HG03159 (cell line): ENCODE measurements at regions not wholly inside any gene's neighbourhood (a gene's known extent, or its start where the extent isn't known, plus 50 kb on each side); places are given as distances from the start of the nearest gene placed in this dataset.
"Not testable (repeated sequence)": the region's sequence is repeated elsewhere in the genome, so short reads cannot be mapped to it uniquely, and the experiment has no call there.

Experiments
- ATAC-seq: cut with Tn5 transposase; IDR thresholded peaks from one replicate; pipeline ENCODE4 v1.9.1; 2021; ENCODE audit warnings: mild to moderate bottlenecking, moderate library complexity; ENCODE audit not compliant: unreplicated experiment

DNA sequence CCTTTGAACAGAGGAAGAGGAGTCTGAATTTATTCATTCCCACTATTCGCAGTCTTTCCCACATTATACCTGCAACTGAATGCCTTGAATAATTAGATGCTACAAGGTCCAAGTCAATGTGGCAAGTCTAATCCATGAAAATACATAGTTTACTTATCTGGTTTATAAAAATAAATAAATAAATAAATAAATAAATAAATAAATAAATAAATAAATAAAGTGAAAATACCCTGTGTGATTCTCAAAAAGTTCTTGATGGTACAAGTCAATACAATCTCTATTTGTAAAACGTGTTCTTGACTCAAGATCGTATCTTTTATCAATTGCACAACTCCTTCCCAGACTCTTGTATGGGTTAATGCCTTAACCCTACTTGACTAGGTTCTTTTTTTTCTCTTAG is 417.7 kb downstream of the ZWINT start:
- ATAC-seq, result no peak

DNA sequence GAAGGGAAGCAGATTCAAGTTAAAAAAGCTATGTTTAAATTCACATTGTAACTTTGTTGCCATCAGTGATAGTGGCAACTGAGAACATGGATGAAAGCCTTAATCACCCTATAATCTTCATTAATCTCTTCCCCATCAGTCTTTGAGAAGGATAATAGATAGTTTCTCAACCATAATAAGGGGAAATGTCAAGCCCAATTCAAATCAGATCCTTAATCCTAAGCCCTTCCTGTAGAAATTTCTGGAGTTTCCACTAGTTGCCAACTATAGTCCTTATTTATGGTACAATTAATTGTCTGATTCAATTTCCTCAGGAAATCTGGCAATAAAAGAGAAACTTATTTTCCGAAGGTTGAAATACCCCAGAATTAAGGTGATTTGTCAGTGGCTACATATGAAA is 431.8 kb downstream of the ZWINT start:
- ATAC-seq, result no peak

DNA sequence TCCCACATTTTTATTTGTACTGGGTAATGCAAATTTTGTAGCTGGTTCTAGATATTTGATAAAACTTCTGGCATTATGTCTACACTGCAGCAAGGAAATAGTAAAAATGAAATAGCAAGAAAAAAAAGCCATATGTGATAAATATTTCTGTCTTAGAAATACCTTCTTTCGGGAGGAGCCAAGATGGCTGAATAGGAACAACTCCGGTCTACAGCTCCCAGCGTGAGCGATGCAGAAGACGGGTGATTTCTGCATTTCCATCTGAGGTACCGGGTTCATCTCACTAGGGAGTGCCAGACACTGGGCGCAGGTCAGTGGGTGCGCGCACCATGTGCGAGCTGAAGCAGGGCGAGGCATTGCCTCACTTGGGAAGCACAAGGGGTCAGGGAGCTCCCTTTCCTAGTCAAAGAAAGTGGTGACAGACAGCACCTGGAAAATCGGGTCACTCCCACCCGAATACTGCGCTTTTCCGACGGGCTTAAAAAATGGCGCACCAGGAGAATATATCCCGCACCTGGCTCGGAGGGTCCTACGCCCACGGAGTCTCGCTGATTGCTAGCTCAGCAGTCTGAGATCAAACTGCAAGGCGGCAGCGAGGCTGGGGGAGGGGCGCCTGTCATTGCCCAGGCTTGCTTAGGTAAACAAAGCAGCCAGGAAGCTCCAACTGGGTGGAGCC is 461.4 kb downstream of the ZWINT start:
- not testable (repeated sequence) for ATAC-seq

DNA sequence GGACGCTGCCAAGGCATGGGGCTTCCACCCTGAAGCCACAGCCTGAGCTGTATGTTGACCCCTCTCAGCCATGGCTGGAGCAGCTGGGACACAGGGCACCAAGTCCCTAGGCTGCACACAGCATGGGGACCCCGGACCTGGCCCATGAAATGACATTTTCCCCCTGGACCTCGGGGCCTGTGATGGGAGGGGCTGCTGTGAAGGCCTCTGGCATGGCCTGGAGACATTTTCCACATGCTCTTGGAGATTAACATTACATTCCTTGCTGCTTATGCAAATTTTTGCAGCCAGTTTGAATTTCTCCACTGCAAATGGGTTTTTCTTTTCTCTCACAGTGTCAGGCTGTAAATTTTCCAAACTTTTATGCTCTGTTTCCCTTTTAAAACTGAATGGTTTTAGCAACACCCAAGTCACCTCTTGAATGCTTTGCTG is 463.6 kb downstream of the ZWINT start:
- no peak for ATAC-seq

DNA sequence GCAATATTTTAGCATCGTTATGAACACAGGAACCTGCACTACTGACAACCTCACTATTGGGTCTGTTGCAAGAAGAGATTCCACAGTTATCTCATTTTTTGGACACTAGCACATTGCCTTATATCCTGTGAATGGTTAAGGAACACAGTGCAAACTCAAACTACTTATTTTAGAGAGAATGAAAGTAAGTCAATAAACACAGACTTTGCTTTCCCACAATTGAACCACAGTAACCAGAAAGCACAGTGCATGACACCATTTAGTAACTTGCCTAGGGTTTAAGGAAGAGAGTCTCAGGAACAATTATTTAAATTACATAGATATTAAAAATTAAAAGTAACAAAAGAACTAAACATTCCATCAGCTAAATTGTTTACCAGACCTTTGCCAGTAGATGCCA is 468.8 kb downstream of the ZWINT start:
- no peak for ATAC-seq

DNA sequence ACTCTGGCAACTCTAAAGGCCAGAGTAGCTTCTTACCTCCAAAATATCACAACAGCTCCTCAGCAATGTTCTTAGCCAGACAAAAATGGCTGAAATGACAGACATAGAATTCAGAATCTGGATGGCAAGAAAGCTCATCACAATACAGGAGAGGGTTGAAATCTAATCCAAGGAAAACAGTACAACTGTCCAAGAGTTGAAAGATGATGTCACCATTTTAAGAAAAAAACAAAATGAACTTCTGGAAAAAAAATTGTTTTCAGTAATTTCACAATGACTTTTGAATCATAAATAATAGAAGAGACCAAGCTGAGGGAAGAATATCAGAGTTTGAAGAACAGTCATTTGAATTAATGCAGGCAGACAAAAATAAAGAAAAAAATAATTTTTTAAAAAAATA is 479.5 kb downstream of the ZWINT start:
- ATAC-seq, result no peak

DNA sequence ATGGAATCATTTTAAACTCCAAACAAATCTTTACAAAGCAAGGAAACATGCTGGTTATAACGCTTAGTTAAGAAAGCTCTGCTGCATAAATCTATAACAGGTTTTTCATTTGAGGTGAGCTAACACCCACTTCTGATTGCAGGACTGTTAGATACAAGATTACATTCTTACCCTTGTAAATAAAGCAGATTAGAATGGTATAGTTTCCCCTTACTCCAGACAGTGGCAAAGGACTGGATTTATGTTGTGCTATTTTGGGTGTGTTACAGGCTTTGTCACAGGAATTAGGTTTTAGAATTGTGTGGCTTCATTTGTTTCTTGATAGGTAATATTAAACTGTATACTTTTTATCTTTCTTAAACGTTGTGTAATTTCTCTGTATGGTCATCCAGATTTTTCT is 487.6 kb downstream of the ZWINT start:
- ATAC-seq, result no peak

DNA sequence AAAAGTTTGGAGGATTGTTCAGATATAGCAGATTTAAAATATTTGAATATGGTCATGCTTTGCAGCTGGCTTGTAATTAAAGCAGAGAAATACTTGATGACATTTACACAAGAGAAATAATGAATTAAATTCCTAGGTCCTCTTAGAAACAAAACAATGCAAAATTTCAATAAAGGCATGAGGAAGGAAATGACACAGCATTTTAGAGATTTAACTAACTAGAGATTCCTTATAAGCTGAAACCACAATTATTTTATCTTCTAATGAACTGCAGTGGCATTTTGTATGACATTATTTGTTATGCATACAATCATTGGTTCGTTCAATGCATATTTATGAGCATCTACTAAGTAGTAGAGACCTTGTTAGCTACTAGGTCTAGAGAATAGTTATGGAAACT is 490.9 kb downstream of the ZWINT start:
- no peak for ATAC-seq

DNA sequence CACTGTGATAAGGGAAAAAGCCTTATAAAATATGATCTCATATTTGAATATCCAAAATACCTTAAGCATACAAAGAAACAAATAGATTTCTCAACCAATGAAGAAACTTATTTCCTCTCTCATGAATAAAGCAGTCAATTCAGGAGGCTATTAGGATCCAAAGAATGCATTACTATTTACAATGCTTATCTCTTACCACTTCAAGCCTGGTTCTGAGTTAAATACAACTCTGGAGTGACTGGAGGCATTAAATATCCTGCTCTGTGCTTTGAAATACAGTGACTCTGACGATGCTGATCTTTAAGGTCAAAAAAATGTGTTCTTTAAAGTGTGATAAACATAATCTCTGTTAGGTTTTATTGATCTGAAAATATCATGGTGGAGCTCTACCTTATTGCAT is 493.2 kb downstream of the ZWINT start:
- no peak for ATAC-seq

DNA sequence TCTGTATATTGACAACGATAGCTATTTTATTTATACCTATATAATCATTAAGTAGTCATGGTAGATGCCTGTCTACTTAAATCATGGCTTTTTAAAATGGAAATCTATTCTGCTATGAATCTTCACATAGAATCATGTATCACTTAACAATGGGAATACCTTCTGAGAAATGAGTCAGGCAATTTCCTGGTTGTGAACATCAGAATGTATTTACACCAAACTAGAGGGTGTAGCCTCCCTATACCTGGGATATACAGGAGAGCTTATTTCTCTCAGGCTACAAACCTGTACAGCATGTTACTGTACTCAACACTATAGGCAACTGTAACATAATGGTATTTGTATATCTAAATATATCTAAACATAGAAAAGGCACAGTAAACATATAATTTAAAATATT is 502.3 kb downstream of the ZWINT start:
- no peak for ATAC-seq

DNA sequence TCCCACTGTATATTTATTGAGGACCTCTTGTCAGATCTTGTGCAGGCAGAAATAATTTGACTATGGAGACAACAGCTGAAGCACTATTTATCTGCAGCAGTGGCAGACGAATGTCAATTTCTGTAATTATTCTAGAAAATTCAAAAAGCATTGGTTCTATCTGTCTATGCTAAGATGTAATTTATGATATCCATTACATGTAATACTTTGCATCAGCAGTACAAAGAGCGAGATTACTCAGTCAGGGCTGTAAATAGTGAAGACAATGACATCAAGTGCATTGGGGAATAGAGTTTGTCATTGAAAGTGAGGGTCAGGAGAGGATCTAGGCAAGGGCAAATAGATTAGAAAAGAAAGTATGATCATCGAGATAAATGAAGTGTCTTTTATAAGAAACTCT is 508.2 kb downstream of the ZWINT start:
- no peak for ATAC-seq

DNA sequence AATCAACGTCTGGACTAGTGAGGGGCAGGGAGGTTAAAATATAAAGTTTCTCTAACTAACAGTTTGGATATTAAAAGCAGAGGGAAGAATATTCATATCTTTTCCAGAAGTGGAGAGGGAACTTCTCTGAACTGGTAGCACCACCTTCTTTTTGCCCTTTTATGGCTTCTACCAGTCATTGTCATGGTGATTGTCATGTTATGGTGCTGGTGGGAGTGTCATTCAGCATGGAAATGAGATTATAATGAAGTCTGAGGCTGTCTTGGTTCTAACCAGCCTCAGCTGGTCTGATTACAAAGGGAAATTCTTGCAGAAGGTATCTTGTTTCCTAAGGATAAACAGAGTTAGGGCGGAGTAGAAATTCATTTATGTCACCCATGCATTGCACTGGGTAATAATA is 523.8 kb downstream of the ZWINT start:
- ATAC-seq, result no peak

DNA sequence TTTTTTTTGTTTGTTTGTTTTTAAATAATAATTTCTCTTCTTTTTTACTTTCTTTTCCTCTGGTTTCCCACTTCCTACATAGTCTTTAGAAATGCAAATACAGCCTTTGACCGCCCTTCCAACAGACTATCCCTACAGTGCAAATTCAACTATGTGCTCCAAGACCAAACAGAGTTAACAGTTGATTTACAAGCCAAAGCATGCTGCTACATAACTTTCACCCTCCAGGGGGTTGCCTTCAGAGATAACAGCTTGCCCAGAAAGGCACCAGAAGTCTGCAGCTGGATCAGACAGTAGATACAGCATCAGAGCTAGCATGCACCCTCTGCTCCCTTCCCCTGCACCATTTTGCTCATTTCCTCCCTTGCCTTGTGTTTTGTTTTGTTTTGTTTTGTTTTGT is 539.0 kb downstream of the ZWINT start:
- no peak for ATAC-seq

DNA sequence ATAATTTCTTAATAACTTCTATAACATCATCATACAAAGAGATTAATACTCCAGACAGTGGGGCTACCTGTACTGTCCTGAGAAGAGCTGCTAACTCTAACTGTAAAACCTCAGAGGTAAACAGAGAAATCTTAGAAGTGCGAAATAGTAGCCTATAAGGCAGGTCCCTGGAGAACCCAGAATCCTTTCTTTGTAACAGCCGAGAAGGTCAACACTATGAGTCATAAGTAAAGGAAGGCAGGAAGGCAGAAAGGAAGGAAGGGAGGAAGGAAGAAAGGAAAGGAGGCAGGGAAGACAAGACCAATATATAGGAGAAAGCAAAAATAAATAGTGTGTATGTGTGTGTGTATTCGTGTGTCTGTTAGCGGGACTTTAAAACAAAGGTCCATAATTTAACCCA is 540.6 kb downstream of the ZWINT start:
- no peak for ATAC-seq

DNA sequence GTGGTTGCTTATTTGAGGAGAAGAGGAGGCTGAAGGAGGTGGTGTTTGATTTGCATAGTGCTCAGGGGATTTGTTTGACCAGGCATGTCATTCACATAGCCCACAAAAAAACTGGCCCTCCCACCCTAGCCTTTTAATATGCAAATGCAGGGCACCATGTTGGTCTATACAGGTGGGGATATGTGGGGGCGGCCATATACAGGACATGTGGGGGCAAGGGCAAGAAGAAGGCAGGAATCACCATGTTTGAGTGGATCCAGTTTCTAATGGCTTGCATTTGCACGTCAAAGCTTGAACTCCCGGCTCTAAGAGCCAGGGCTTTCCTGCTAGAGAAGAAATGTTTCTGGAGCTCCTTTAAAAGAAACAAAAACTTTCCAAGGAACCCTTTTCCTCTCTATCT is 541.0 kb downstream of the ZWINT start:
- ATAC-seq, result no peak

DNA sequence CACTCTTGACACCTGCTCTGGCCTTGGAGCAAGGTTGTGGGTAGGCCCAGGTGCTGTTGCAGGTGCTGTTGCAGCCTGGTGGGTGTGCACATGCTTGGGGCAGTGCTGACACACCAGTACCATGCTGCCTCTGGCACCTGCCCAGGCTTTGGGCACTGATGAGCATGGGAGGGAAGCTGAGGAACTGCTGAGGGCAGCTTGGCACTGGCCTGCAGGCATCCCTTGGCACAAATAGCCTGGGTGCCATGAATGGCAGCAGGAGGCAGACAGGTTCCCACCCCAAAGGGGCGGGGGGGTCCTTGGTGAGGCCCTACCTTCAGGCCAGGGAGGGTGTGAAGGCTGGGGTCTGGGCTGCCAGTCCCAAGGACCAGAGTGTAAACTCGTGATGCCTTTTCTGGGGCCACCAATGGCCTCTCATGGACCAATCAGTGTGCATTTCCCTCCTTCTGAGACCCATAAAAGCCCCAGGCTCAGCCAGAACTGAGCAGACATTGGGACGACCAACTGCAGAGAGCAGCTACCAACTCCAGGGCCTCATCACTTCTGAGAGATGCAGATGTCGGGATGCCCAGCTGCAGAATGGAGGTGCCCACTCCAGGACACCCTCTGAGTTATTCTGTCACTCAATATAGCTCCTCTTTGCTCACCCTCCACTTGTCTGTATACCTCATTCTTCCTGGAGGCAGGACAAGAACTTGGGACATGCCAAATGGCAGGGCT is 547.4 kb downstream of the ZWINT start:
- no peak for ATAC-seq

DNA sequence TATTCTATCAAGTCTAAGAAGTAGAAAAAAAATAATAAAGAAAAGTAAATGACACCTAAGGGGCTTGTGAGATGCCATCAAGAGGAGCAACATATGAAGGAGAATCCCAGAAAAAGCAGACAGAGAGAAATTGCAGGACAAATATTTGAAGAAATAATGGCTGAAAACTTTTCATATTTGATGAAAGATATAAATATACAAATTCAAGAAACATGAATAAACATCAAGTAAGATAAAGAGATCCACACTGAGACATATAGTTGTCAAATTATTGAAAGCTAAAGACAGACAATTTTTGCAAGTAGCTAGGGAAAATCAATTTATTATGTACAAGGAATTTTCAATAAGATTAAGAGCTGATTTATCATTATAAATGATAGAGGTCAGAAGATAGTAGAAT is 558.0 kb downstream of the ZWINT start:
- ATAC-seq, result no peak

DNA sequence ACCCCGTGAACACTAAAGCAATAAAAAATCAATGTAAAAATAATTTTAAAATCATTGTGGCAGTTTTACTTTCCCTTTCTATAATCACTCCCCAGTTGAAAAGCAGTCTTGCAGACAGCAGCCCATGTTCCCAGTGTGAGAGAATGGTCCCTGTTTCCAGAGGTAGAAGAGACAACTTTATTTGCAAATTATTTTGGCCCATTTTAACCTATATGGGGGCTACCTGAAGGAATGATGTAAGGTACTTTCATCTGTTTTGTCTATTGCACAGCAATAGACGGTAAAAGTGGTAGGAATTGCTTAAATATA is 559.8 kb downstream of the ZWINT start:
- ATAC-seq, result no peak

DNA sequence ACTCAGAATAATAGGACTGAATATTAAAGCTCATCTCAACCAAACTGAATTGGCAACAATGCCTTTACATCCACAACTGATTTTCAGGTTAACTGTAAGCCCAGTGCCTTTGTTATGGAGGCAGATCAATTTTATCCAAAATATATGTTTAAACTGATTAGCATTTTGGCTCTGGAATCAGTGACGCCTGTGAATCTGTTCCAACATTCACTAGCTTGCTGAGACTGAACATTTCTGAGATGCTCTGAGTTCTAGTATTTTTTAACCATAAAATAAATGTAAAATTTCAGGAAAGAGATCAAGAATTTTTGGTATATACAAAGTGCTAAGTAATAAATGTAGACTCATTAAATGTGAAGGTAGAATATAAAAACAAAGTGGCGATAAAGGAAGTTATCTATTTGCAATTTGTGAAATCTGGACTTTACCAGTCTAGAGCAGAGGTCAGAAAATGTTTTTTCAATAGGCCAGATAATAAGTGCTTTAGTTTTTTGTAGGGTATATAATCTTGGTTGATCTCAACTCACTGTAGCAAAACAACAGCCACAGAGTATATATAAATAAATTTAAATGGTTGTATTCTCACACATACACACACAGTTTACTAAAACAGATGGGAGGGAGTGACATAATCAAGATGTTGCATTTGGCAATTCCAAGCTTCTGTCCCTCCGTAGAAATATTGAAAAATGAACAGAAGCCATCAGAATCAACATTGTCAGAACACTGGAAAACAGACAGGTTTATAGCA is 560.3 kb downstream of the ZWINT start:
- no peak for ATAC-seq

DNA sequence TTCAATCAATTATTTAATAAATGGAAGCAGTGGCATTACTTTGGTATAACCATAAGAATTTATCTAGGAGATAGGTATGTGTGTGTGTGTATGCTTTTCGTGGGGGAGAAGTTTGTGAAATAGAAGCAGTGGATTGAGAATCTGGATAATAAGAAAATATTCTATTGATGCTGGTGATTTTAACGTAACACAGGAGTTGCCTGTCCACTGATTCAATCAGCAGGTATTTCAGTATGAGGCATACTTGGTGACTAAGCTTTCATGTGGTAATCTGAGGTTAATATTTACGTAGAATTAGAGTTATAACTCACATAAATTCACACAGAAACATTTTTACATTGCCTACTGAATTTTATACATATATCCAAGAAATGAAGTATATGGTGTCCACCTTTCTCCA is 568.0 kb downstream of the ZWINT start:
- no peak for ATAC-seq

DNA sequence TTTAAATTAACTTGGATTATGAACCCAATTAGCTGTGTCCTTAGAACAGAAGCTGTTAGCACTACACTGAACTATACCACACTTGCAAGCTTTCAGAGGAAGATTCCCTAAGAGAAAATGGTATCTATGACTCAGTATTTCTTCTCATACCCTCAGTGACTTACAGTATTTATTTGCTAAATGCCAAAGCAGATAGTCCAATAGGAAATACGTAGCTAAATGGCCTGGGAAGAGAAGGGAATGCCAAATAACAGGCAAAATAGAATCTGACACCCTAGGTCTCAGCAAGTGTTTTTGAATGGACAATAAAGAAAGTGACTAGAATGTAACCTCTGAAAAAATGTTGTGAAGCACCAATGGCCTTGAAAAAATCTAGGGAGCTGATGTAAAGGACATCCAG is 570.8 kb downstream of the ZWINT start:
- not testable (repeated sequence) for ATAC-seq

DNA sequence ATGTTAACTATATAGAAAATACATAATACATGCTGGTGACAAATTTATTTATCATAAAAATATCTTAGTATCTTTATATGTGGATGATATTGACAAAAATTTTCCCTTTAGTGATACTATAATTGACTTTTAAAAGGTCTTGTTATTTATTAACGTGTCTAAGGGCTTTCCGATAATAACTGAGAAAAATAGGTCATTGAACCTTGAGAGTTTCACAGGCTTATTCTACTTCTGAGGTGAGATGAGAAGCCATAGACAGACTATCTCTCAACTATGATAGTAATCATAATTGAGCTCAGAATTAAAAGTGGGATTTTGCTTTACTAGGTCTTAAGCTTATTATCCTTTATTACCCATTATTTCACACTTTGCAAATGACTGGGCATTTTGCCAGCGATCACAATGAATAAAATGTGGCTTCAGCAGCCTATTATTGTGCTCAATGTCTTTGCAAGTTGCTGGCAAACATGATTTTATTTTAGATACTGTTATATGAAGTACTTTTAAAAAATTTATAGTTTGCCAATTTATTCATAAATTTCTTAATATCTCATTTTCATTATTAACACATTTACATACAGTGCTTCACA is 574.5 kb downstream of the ZWINT start:
- ATAC-seq, result no peak
